Kidney epithelial cell (primary cell): ENCODE measurements at regions not wholly inside any gene's neighbourhood (a gene's known extent, or its start where the extent isn't known, plus 50 kb on each side); places are given as distances from the start of the nearest gene placed in this dataset.

ENCODE experiments used
- DNase-seq: peaks from one replicate; pipeline ENCODE4 v3.0.0-alpha.2; 2010; ENCODE audit warnings: low read depth
- H3K27me3 ChIP-seq: 2 replicates; pipeline ENCODE4 v1.6.0; 2011; ENCODE audit warnings: low read length; ENCODE audit not compliant: control insufficient read depth, insufficient read depth
- H3K36me3 ChIP-seq: 2 replicates; pipeline ENCODE4 v1.5.1; 2011; ENCODE audit warnings: low read length; ENCODE audit not compliant: control insufficient read depth, insufficient read depth
- H3K4me3 ChIP-seq: 2 replicates; pipeline ENCODE4 v1.5.1; 2011; ENCODE audit warnings: low read depth, mild to moderate bottlenecking, control low read depth, low read length
- TF ChIP-seq, protein P1 (sequence below): IDR thresholded peaks from 2 replicates; pipeline ENCODE4 v1.5.1; 2011; ENCODE audit warnings: mild to moderate bottlenecking, moderate library complexity, low read length, control low read depth, inconsistent platforms; ENCODE audit not compliant: insufficient read depth, poor library complexity, severe bottlenecking

DNA sequence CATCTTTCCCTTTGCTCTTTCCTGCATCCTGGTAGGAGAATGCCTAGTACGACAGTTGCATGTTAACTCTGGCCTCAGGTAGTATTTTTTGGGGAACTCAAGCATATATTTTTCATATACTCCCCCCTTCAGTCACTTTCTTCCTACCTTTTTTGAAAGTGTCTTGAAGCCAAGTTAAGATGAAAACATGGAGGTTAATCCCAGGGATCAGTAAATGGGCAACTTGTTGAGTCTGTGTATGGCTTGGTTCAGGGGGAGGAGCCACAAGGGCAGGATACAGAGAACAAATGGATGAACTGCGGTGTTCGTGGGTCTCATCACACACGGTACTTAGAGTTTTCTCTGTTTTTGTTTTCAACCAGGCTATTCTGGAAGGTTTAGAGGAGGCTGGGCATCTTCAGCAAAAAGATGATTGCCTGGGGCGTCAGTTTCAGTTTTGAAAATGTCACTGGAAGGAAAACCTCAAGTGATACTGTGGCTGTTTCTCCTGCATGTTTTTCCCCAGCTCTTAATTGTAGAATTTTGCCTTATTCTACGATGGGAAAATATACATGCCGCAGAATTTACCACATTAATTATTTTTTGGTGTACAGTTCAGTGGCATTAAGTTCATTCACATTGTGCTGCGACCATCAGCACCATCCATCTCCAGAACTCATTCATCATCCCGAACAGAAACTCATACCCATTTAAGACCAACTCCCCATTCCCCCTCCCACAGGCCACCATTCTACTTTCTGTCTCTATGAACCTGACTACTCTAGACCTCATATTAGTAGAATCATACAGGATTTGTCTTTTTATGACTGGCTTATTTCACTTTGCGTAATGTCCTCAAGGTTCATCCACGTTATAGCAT lies 71.5 kb downstream of the MAP10 start:
- no peaks in the 10 kb centered on the region for H3K27me3 ChIP-seq
- DNase-seq: no peak
- no peak overlapping the region for H3K4me3 ChIP-seq
- no peaks in the 10 kb centered on the region for H3K36me3 ChIP-seq
- TF ChIP-seq, protein P1, sequence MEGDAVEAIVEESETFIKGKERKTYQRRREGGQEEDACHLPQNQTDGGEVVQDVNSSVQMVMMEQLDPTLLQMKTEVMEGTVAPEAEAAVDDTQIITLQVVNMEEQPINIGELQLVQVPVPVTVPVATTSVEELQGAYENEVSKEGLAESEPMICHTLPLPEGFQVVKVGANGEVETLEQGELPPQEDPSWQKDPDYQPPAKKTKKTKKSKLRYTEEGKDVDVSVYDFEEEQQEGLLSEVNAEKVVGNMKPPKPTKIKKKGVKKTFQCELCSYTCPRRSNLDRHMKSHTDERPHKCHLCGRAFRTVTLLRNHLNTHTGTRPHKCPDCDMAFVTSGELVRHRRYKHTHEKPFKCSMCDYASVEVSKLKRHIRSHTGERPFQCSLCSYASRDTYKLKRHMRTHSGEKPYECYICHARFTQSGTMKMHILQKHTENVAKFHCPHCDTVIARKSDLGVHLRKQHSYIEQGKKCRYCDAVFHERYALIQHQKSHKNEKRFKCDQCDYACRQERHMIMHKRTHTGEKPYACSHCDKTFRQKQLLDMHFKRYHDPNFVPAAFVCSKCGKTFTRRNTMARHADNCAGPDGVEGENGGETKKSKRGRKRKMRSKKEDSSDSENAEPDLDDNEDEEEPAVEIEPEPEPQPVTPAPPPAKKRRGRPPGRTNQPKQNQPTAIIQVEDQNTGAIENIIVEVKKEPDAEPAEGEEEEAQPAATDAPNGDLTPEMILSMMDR: no peak

DNA sequence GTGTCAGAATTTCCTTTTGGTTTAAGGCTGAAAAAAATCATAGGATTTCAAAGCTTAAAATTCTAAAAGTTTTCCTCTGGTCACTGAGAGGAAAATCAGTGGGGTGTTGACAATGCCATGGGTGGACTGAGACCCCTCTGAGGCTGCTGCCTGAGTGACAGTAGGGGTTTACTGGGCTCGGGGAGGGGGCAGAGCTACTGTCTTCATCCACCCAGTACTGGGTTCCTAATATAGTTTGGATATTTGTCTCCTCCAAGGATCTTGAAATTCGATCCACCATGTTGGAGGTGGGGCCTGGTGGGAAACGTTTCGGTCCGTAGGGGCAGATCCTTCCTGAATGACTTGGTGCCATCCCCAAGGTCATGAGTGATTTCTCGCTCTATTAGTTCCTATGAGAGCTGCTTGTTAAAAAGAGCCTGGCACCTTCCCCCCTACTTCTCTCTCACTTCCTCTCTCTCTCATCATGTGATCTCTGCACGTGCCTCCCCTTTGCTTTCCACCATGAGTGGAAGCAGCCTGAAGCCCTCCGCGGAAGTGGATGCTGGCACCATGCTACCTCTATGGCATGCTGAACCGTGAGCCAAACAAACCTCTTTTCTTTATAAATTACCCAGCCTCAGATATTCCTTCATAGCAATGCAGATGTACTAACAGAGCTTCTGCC lies 72.3 kb downstream of the MAP10 start:
- DNase-seq: no peak
- H3K27me3 ChIP-seq: no peaks in the 10 kb centered on the region
- TF ChIP-seq, protein P1: no peak
- no peak overlapping the region for H3K4me3 ChIP-seq
- H3K36me3 ChIP-seq: no peaks in the 10 kb centered on the region

DNA sequence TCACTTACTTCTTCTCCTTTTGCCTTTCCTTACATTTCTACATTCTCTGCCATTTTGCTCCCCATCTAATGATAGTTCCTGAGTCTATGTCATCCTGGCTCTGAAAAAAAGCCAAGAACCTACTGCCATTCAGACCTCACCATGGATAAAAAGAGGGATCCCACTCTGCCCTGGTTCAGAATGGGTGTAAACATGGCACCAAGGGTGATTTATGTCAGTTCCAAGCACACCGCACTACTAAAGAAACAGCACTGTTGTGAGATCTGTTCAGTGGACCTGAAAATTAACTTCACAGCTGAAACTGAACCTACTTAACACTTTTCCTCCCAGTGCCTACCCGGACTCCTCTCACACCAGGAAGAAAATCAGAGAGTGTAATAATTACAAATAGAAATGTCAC lies 72.3 kb upstream of the NTPCR start:
- TF ChIP-seq, protein P1: no peak
- Histone ChIP-seq H3K36me3 (no peaks in the 10 kb centered on the region), H3K4me3 (no peak overlapping the region), H3K27me3 (no peaks in the 10 kb centered on the region)
- DNase-seq: peak; percentile 38

DNA sequence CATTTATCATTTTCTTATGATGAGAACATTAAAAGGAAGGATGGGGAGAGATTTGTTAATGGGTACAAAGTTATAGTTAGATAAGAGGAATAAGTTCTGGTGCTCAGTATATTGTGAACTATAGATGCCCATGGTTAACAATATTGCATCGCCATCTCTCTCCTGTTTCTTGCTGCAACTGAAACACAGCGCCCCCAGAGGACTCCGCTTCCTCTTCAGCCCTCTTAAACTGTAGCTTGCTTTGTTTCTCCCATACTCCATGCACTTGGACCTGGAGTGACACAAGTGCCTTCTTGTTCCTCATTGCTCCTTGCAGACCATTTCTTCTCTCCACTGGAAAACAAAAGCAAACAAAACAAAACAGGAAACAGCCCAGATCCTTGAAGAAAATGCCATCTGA lies 70.1 kb upstream of the NTPCR start:
- DNase-seq: no peak
- TF ChIP-seq, protein P1: peak; percentile 47
- H3K4me3 ChIP-seq: no peak overlapping the region
- H3K27me3 ChIP-seq: no peaks in the 10 kb centered on the region
- H3K36me3 ChIP-seq: no peaks in the 10 kb centered on the region

DNA sequence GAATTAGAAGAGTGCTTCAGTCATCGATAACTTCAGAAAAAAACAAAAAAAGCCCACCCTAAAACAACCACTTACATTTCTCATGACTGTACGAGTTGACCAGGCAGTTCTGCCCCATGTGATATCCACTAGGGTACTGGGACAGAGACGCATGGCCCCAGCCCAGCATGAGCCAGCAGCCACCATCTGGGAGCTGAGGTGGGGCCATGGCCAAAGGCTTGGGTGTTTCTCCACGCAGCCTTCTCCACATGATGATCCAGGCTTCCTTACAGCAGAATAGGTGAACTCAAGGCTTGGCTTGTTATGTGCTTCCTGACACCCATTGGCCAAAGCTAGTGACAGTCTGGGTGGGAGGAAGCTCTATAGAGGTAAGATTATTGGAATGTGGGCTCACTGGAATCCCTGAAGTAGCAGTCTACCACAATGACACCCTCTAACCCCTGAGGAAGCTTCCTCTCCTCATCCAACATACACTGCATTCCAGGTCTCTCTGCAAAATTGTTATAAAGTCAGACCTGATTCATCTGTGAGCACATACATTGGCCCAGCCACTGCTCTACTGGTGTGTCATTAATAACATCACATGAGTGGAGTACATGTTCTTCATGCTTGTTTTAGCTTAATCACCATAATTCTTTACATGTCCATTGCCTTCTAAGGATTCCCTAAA lies 66.3 kb upstream of the NTPCR start:
- H3K4me3 ChIP-seq: no peak overlapping the region
- TF ChIP-seq, protein P1: no peak
- DNase-seq: no peak
- no peaks in the 10 kb centered on the region for H3K36me3 ChIP-seq
- no peaks in the 10 kb centered on the region for H3K27me3 ChIP-seq
